ENCODE measurements at regions not wholly inside any gene's neighbourhood (a gene's known extent, or its start where the extent isn't known, plus 50 kb on each side); places are given as distances from the start of the nearest gene placed in this dataset.

DNA sequence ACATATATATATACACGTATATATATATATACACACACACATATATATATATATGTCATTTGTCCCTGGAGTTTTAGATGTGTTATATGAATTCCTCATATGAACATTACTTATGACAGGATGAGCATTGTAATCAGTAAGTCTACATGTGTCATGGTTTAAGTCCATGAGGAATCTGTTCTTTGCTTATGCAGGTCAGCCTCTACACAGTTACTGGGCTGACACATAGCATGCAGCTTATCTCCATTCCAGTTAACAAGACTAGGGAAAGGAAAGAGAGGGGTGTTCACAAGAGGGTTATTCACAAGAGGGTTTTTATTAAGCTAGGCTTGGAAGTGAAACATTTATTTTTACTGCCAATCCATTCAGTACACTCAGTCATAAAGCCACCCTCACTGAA lies 226.7 kb downstream of the SNX13 start:
- no peak for TF ChIP-seq TAF1 (IDR thresholded peaks at IDR 0.05; ENCODE audit: low read depth)
- TF ChIP-seq RAD21 (conservative IDR thresholded peaks at IDR 0.05), result no peak
- TF ChIP-seq, protein P1, sequence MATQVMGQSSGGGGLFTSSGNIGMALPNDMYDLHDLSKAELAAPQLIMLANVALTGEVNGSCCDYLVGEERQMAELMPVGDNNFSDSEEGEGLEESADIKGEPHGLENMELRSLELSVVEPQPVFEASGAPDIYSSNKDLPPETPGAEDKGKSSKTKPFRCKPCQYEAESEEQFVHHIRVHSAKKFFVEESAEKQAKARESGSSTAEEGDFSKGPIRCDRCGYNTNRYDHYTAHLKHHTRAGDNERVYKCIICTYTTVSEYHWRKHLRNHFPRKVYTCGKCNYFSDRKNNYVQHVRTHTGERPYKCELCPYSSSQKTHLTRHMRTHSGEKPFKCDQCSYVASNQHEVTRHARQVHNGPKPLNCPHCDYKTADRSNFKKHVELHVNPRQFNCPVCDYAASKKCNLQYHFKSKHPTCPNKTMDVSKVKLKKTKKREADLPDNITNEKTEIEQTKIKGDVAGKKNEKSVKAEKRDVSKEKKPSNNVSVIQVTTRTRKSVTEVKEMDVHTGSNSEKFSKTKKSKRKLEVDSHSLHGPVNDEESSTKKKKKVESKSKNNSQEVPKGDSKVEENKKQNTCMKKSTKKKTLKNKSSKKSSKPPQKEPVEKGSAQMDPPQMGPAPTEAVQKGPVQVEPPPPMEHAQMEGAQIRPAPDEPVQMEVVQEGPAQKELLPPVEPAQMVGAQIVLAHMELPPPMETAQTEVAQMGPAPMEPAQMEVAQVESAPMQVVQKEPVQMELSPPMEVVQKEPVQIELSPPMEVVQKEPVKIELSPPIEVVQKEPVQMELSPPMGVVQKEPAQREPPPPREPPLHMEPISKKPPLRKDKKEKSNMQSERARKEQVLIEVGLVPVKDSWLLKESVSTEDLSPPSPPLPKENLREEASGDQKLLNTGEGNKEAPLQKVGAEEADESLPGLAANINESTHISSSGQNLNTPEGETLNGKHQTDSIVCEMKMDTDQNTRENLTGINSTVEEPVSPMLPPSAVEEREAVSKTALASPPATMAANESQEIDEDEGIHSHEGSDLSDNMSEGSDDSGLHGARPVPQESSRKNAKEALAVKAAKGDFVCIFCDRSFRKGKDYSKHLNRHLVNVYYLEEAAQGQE (IDR thresholded peaks at IDR 0.05; ENCODE audit: borderline replicate concordance), result no peak
- TF ChIP-seq EP300 (conservative IDR thresholded peaks at IDR 0.05; ENCODE audit: poor library complexity, severe bottlenecking), result no peak
- TF ChIP-seq EZH2 (IDR thresholded peaks at IDR 0.05; ENCODE audit: borderline replicate concordance, insufficient read depth, low read length, poor library complexity, severe bottlenecking), result no peak
- TF ChIP-seq, protein P2, sequence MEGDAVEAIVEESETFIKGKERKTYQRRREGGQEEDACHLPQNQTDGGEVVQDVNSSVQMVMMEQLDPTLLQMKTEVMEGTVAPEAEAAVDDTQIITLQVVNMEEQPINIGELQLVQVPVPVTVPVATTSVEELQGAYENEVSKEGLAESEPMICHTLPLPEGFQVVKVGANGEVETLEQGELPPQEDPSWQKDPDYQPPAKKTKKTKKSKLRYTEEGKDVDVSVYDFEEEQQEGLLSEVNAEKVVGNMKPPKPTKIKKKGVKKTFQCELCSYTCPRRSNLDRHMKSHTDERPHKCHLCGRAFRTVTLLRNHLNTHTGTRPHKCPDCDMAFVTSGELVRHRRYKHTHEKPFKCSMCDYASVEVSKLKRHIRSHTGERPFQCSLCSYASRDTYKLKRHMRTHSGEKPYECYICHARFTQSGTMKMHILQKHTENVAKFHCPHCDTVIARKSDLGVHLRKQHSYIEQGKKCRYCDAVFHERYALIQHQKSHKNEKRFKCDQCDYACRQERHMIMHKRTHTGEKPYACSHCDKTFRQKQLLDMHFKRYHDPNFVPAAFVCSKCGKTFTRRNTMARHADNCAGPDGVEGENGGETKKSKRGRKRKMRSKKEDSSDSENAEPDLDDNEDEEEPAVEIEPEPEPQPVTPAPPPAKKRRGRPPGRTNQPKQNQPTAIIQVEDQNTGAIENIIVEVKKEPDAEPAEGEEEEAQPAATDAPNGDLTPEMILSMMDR (IDR thresholded peaks at IDR 0.05; ENCODE audit: poor library complexity, severe bottlenecking), result no peak
- TF ChIP-seq MXI1 (conservative IDR thresholded peaks at IDR 0.05; ENCODE audit: poor library complexity, severe bottlenecking), result no peak
- no peak for TF ChIP-seq POLR2AphosphoS5 (IDR thresholded peaks at IDR 0.05)
- TF ChIP-seq SMC3 (conservative IDR thresholded peaks at IDR 0.05; ENCODE audit: poor library complexity), result no peak
- H3K79me2 ChIP-seq (replicated peaks; ENCODE audit: insufficient read depth, low read length), result no peaks in the 10 kb centered on the region
- no peak overlapping the region for H3K4me3 ChIP-seq (ENCODE audit: low read length)
- H2AFZ ChIP-seq (ENCODE audit: low read depth, low read length), result no peak overlapping the region
- H3K36me3 ChIP-seq (ENCODE audit: insufficient read depth, low read length), result no peaks in the 10 kb centered on the region
- no peak overlapping the region for H3K27ac ChIP-seq (ENCODE audit: low read length)
- H3K9ac ChIP-seq (ENCODE audit: low read length), result no peak overlapping the region
- no peaks in the 10 kb centered on the region for H3F3A ChIP-seq (ENCODE audit: insufficient read depth, low read length, poor library complexity, severe bottlenecking)
- H3K4me2 ChIP-seq (ENCODE audit: low read length), result no peak overlapping the region
- H3K9me3 ChIP-seq (ENCODE audit: low read length), result no peaks in the 10 kb centered on the region
- H3K9me2 ChIP-seq (ENCODE audit: insufficient read depth, low read length), result no peaks in the 10 kb centered on the region
- no peaks in the 10 kb centered on the region for H4K20me1 ChIP-seq (ENCODE audit: insufficient read depth)
- no peaks in the 10 kb centered on the region for H3K27me3 ChIP-seq (ENCODE audit: insufficient read depth, low read depth, low read length)

DNA sequence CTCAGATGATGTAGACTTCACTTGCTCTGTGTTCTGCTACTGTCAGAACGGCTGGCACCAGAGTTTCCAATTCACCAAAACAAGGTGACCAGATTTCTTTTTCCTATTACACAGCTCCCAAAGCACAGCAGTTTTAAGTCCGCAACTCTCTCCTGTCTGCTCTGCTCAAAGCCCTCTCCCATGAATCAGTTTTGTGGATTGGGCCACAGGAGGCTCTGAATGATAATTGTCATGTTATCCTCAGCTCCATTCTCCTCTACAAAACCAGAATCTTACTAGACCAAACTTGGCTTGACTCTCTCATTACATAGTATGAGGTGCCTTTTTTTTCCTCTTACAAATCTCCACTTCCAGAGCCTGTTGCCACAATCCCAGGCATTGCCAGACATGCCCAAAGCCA lies 223.5 kb downstream of the SNX13 start:
- no peak overlapping the region for H2AFZ ChIP-seq (ENCODE audit: low read depth, low read length)

More for the DNA sequence above, 223.5 kb downstream of the SNX13 start:
- no peak overlapping the region for H3K4me2 ChIP-seq (ENCODE audit: low read length)
- H3K9ac ChIP-seq (ENCODE audit: low read length), result no peak overlapping the region
- H3K27me3 ChIP-seq (ENCODE audit: insufficient read depth, low read depth, low read length), result no peaks in the 10 kb centered on the region
- H3K9me2 ChIP-seq (ENCODE audit: insufficient read depth, low read length), result no peaks in the 10 kb centered on the region
- no peaks in the 10 kb centered on the region for H3K36me3 ChIP-seq (ENCODE audit: insufficient read depth, low read length)
- no peaks in the 10 kb centered on the region for H4K20me1 ChIP-seq (ENCODE audit: insufficient read depth)
- no peaks in the 10 kb centered on the region for H3K79me2 ChIP-seq (replicated peaks; ENCODE audit: insufficient read depth, low read length)
- TF ChIP-seq TAF1 (IDR thresholded peaks at IDR 0.05; ENCODE audit: low read depth) (no peak), EZH2 (IDR thresholded peaks at IDR 0.05; ENCODE audit: borderline replicate concordance, insufficient read depth, low read length, poor library complexity, severe bottlenecking) (no peak), POLR2AphosphoS5 (IDR thresholded peaks at IDR 0.05) (no peak), SMC3 (conservative IDR thresholded peaks at IDR 0.05; ENCODE audit: poor library complexity) (no peak), MXI1 (conservative IDR thresholded peaks at IDR 0.05; ENCODE audit: poor library complexity, severe bottlenecking) (no peak), RAD21 (conservative IDR thresholded peaks at IDR 0.05) (no peak), EP300 (conservative IDR thresholded peaks at IDR 0.05; ENCODE audit: poor library complexity, severe bottlenecking) (no peak)
- TF ChIP-seq, protein P2 (IDR thresholded peaks at IDR 0.05; ENCODE audit: poor library complexity, severe bottlenecking), result no peak
- TF ChIP-seq, protein P1 (IDR thresholded peaks at IDR 0.05; ENCODE audit: borderline replicate concordance), result no peak
- H3K27ac ChIP-seq (ENCODE audit: low read length), result no peak overlapping the region
- H3F3A ChIP-seq (ENCODE audit: insufficient read depth, low read length, poor library complexity, severe bottlenecking), result no peaks in the 10 kb centered on the region
- no peaks in the 10 kb centered on the region for H3K9me3 ChIP-seq (ENCODE audit: low read length)
- no peak overlapping the region for H3K4me3 ChIP-seq (ENCODE audit: low read length)
